Gastroesophageal sphincter (tissue), 3 donors: ENCODE measurements at regions not wholly inside any gene's neighbourhood (a gene's known extent, or its start where the extent isn't known, plus 50 kb on each side); places are given as distances from the start of the nearest gene placed in this dataset.

Experiments
- CTCF ChIP-seq, 4 experiments: fragments of 200-600 bp in 2 of 4; fragments of 450-650 bp in 2 of 4; sonication (generic) in 1 of 4; IDR thresholded peaks; one replicate each; pipeline ENCODE4 v1.5.1; 2017 to 2019; ENCODE audit warnings: antibody characterized with exemption in 4 of 4, mild to moderate bottlenecking in 2 of 4, moderate library complexity in 2 of 4
- EP300 ChIP-seq: sonication (generic); formaldehyde crosslinking; IDR thresholded peaks from one replicate; pipeline ENCODE4 v1.6.1; 2017; ENCODE audit warnings: antibody characterized with exemption, mild to moderate bottlenecking
- POLR2A ChIP-seq, 2 donors: fragments of 450-650 bp; IDR thresholded peaks; one replicate each; pipeline ENCODE4 v1.6.1; 2017; ENCODE audit warnings: antibody characterized with exemption in 2 of 2, mild to moderate bottlenecking in 2 of 2, moderate library complexity in 1 of 2
- POLR2AphosphoS5 ChIP-seq: sonication (generic); formaldehyde crosslinking; IDR thresholded peaks from one replicate; pipeline ENCODE4 v1.6.1; 2017; ENCODE audit warnings: antibody characterized with exemption

GRCh38 chr9:1919229-1919628, 95.9 kb upstream of the SMARCA2 start:
- TF ChIP-seq CTCF (IDR thresholded peaks at IDR 0.05): no peak
- TF ChIP-seq POLR2A (IDR thresholded peaks at IDR 0.05): no peak
- TF ChIP-seq POLR2AphosphoS5: no peak
- TF ChIP-seq EP300: no peak
